ENCODE measurements at regions not wholly inside any gene's neighbourhood (a gene's known extent, or its start where the extent isn't known, plus 50 kb on each side); places are given as distances from the start of the nearest gene placed in this dataset.

DNA sequence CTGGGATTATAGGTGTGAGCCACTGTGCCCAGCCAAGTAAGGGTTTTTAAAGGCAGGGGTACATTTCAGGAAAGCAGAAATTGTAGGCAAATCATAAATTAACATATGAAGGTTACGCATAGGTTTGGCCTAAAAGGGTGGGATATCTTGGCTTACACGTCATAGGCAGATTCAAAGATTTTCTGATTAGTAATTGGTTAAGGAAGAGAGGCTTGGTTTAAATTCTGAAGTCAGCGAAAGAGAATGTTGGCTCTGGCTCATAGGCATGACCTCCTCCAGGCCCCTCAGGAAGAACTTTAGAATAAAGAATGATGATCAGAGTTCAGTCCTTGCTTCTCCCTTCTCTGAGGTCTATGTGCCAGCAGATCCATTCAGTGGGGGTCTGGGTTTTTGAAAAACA lies 124.8 kb upstream of the RBBP6 start:
- no peak for DNase-seq

DNA sequence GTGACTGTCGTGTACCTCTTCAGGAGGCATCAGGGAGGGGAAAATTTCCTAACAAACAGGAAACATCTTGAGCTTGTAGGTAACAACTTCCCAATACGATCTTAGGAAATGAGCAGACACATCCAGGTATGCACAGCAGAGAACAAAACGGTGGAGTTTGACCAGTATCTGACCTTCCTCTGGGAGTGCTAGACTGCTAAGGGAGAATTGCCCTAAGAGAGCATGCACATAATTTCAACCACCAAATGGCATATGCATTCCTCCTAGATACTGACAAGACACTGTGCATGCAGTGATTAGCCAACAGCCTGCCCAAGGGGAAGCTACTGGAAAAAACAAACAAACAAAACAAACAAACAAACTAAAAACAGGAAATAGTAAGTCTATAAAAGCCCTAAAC lies 120.6 kb upstream of the RBBP6 start:
- no peak for DNase-seq

DNA sequence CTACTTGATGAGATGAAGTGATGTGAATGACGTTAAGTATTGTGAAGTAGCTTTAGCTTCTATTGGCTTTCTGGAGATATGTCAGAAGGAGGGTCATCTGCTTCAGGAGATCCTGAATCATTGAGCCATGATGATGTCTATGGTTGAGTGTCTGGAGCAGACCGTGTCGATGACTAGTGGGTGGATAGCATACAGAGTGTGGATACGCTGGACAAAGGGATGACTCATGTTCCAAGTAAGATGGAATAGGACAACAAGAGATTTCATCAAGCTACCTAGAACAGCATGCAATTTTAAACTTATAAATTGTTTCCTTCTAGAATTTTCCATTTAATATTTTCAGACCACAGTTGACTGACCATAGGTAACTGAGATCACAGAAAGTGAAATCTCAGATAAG lies 116.1 kb upstream of the RBBP6 start:
- DNase-seq: no peak

DNA sequence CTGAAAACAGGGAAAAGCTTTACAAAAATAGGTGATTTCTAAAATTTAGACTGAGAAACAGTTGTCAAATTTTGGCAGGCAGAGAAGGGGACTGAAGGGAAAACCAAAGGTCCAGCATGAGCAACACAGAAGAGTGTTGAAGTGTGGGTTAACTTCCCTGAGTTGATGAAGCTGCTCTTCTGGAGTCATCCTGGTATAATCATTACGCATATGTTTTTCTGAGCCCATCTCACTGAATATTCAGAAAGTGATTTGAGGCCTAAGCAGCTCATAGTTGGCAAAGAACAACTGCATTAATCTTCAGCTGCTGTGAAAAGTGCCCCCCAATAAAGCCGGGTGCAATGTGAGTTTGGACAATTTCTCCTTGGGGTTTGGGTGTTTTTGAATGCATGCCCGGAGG lies 115.0 kb upstream of the RBBP6 start:
- DNase-seq: no peak

DNA sequence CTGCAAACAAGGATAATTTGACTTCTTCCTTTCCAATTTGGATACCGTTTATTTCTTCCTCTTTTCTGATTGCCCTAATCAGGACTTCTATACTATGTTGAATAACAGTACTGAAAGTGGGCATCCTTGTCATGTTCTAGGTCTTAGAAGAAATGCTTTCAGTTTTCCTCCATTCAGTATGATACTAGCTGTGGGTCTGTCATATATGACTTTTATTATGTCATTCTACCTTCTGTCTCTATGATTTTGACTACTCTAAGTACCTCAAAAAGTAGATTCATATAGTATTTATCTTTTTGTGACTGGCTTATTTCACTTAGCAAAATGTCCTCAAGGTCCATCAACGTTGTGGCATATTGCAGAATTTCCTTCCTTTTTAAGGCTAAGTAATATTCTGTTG lies 111.5 kb upstream of the RBBP6 start:
- DNase-seq: no peak

DNA sequence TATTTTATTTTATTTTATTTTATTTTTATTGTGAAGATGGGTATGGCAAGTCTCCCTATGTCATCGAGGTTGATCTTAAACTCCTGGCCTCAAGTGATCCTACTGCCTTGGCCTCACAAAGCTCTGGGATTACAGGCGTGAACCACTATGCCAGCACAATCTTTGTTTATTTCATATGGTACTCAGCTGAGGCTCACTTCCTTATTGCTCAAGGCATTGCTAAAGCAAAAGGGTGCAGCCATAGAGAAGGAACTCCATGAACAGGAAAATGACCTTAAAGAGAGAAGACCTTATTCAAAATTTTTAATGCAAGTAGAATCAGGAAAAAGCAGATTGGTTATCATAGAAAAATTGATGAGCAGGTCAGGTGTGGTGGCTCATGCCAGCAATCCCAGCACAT lies 110.6 kb upstream of the RBBP6 start:
- no peak for DNase-seq

DNA sequence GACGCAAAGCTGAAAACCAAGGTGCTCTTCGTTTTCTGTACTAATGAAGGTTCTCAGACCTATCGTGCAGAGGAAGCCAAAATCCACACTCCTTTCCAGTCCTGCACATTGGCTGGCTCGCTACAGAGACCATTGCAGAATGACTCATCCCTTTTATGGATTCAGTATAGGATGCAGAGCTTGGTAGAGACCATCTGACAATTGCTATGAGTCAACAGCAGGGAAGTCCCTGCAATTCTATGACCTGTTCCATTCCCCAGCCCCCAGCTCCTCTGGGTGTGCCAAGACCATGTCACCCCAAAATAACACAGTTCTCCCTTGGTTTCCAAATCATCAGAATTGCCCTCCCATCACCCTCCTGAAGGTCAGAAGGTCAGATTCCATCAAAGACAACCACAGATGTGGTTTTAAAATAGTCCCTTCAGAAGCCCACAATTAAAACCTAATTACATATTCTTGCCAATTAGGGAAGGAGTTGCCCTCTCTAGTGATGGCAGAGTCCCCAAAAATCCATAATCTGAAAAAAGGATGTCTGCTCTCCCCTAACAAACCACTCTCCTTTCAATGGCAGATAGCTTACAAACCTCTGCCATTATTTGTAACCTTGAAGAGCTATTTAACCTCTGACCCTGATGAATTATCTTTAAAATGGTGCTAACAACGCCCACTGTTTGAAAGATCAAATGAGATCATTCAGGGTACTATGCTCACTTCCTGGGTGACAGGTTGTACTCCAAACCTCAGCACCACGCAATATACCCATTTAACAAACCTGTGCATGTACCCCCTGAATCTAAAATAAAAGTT lies 108.2 kb upstream of the RBBP6 start:
- peak; percentile 8 for DNase-seq

DNA sequence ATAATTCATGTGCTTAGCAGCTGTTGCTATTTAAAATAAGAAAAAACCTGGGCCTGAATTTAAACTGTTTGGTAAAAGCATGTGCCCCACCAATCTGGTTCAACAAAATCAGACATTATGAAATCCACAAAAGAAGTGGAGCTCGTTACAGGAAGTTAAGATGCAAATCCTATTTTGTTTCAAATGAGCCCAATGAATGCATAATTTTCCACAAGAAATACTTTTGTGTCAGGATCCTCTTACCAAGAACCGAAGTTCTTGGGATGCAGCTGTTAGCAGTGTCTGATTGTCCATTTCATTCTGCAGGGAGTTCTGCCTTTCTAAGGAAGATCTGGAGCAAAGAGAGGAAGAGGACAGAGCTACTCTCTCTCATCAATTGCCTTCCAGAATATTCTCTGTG lies 105.7 kb upstream of the RBBP6 start:
- no peak for DNase-seq

DNA sequence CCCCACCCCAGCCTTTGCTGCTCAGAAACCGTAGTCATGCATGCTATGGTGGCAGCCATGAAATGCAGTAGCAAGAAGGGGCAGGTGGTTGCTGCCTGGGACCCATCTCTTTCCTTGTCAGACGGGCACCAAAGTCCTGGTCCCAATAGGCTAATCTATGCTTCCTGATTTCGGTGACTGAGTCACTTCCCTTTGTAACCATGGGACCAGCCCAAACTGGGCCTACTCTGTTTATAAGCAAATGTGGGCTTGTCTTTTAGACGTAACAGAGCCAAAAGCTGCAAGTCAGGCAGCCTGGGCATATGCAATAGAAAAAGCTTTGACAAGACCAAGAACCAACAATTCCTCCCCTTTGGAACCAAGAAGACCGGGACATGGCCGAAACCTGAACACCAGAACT lies 99.1 kb upstream of the RBBP6 start:
- no peak for DNase-seq

DNA sequence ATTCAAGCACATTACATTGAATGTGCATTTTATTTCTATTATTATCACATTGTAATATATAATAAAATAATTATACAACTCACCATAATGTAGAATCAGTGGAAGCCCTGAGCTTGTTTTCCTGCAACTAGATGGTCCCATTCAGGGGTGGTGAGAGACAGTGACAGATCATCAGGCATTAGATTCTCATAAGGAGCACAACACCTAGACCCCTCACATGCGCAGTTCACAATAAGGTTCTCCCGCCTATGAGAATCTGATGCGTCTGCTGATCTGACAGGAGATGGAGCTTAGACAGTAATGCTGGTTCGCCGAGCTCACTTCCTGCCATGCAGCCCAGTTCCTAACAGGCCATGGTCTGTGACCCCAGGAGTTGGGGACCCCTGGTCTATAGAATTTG lies 96.7 kb upstream of the RBBP6 start:
- no peak for DNase-seq

DNA sequence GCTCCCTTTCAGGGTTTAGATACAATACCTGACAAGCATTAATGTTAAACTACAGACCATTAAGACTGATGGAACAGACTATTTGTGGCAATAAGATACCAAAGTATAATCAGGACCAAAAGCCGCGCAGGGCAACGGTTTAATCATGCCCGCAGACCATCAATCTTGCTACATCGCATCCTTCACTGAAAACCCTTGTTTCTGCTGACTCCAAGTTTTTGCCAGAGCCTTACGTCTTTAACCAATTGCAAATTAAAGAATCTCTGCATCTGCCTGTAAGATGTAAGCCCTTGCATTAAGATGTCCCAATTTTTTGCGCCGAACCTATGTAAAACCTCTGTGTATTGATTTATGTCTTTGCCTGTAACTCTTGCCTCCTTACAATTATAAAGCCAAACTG lies 94.2 kb upstream of the RBBP6 start:
- no peak for DNase-seq

DNA sequence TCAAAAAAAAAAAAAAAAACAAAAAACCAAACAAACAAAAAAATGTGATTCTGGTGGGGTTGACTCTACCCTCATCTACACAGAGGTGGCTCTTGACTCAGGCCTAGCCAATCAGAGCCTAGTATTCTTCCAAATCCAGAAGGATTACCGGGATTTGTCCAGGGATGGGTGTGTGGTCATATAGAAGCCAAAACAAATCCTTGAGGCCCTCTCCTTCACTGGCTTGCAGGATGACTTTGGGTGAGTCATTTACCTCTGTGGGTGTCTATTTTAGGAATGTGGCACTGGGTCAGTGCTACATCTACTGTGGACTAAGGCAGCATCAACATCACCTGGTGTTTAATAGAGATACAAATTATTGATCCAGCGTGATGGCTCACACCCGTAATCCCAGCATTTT lies 93.2 kb upstream of the RBBP6 start:
- no peak for DNase-seq

DNA sequence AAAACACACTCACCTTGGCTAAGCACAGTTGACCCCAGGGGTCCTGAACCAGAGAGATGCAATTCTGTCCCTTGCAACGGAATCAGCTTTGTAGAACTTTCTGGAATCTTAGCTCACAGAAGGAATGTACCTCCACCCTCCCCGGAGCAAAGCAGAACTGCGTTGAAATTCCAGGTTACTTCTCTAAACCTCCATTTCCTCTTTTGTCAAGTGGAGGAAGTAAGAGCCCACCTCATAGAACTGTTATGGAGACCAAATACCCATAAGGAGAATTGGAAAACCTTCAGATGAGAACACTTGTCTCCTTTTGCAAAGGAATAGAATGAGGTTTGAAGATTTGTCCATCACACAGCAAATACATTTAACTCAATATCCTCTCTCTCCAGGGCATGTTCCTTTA lies 86.6 kb upstream of the RBBP6 start:
- DNase-seq: no peak

DNA sequence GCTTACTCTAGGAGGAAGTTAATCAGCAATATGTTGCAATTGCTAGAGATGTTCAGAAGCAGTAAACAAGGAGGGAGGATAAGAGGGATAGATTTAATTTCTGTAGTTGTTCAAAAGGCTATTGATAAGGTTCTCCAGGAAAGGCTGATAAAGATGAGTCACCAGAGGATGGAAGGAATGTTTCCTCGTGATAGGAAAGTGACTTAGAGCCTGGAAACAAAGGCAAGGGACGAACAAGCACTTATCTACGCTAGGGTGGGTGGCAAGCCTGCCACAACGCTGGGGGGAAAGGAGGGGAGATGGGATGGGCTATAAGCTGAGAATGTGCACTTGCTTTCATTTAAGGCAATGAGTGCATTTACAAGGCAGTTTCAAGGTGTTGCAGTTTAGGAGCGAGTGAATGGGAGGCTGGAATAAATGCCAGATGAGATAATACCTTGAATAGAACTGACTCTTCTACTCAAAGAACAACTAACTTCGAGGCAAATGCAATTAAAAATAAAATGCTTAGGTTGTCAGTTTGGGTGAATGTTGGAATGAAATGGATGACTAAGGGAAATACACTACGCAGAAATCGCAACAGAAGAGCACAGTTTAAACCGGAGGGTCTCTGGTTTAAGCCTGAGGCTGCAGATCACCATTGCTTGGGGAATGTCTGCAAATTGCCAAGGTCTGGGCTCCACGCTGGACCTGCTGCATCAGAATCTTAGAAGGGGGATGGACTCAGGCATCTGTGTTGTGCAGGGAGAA lies 76.0 kb upstream of the RBBP6 start:
- no peak for DNase-seq

DNA sequence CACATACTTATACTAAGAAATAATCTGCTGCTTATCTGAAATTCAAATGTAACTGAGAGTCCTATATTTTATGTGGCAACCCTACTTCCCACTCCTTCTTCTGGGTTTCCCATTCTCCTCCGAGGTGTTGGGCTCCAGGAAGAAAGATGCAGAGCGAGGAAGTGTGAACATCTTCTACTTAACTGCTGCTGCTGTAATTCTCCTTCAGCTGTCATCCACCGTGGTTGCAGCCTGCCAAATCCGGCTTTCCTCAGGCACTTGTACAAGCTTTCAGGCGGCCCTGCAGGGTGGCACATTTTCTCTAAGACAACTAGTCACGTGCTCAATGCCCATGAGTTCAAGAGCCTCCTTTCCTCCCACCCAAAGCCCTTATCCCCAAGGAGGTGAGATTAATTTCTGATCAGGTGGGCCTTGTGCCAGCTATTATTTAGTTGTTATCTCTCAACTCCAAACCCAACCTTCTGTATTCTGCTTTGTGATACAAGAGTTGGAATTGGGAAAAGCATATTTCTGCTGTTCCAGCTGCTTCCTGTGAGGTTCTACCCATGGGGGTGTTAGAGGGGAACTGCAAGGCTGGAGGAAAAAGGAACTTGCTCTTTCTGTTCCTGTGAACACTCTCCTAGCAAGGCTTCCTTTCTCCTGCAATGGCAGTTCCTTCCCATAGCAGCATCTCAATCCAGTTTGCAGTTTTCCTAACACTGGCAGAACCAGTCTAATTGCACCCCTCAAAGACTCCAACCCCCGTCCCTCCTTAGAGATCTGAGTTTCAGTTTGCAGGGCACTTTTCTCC lies 67.6 kb upstream of the RBBP6 start:
- DNase-seq: no peak

DNA sequence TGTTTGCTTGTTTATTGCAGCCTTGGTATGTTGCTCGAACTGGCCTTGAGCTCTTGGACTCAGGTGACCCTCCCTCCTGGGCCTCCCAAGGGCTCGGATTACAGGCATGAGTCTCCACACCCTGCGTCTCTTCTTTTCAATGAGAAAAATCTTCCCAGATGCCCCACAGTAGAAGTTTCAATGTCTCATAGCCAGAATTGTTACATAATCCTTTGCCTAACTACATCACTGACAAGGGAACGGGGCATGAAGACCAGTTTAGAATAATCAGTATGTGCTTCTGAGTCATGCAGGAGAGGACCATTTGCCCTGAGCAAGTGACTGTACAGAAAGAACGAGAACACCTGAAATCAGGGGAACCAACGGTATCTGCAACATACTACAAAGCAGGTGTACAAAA lies 61.9 kb upstream of the RBBP6 start:
- no peak for DNase-seq

DNA sequence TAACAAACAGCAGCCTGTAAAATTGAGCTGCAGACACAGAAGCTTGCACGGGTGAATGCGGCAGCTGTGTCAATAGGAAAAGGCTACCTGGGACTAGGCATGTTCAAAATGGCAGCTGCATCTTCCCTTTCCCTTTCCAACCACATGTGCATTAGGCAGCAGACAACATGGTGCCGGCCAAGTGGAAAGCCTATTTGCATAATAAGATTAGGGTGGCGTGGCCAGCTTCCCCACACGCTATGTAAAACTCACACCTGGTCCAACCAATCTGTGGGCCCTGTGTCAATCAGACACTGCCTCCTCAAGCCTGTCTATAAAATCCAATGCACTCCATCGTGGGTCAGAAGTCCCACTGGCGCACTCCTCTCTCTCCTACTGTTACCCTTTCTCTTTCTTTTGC lies 61.0 kb upstream of the RBBP6 start:
- no peak for DNase-seq

DNA sequence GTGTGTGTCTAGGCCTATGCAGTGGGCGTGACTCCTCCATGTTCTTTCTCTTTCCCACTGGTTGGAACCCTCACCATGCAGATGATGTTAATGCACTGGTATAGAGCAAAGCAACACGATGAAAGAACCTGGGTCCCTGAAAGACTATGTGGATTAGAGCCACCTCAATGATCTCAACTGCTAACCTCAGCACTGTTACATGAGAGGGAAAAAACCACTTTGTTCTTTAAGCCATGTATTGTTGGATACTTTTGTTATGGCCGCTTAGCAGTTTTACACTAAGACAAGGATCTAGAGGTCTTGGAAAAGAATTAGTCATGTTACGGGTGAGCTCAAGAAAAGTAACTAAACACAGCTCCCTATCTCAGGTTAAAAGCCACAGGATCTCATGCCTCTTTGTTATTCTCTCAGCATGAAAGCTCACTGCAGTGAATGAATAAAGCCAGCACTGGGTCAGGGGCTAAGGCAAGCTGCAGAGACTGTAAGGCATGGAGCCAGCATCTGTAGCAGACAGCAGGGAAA lies 56.6 kb upstream of the RBBP6 start:
- no peak for DNase-seq

DNA sequence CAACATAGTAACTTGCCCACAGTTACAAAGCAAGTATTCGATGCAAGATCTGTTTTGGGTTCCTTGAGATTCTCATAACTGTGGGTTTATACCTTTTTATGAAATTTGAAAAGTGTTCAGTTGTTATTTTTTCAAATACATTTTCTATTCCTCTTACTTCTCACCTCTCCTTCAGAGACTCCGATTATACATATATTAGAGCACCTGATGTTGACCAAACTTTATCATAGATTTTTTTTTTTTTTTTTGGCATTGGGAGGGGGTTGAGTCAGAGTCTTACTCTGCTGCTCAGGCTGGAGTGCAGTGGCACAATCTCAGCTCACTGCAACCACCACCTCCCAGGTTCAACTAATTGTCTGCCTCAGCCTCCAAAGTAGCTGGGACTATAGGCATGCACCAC lies 51.3 kb upstream of the RBBP6 start:
- no peak for DNase-seq

All from HCEC 1CT (cell line).